Stomach (tissue), 8 donors: ENCODE measurements at regions not wholly inside any gene's neighbourhood (a gene's known extent, or its start where the extent isn't known, plus 50 kb on each side); places are given as distances from the start of the nearest gene placed in this dataset.

ENCODE experiments used
- DNase-seq, 2 donors: peaks; one replicate each; pipeline versions ENCODE4 v3.0.0 to v3.0.0-alpha.2; 2013 to 2019
- H3K27ac ChIP-seq, 5 donors: fragments of 200-600 bp in 4 of 5; sonication (generic) in 4 of 5; one replicate each; pipeline ENCODE4 v1.5.1; 2013 to 2019; ENCODE audit warnings: mild to moderate bottlenecking in 1 of 5, moderate library complexity in 1 of 5
- H3K27me3 ChIP-seq, 3 donors: fragments of 200-600 bp; sonication (generic); one replicate each; pipeline ENCODE4 v1.5.1; 2017 to 2019; ENCODE audit warnings: mixed run types in 1 of 3
- H3K36me3 ChIP-seq, 4 donors: fragments of 200-600 bp; sonication (generic); 1 replicate in 3 of 4; 2 replicates in 1 of 4; pipeline ENCODE4 v1.5.1; 2016 to 2019
- H3K4me1 ChIP-seq, 4 donors: fragments of 200-600 bp; sonication (generic); one replicate each; pipeline ENCODE4 v1.5.1; 2016 to 2019
- H3K4me3 ChIP-seq, 4 donors: fragments of 200-600 bp; sonication (generic) in 3 of 4; one replicate each; pipeline ENCODE4 v1.5.1; 2016 to 2019; ENCODE audit warnings: mild to moderate bottlenecking in 1 of 4
- H3K9me3 ChIP-seq, 4 donors: fragments of 200-600 bp; sonication (generic); one replicate each; pipeline ENCODE4 v1.5.1; 2016 to 2019
- CTCF ChIP-seq, 7 experiments: fragments of 450-650 bp in 4 of 7; fragments of 200-600 bp in 3 of 7; sonication (generic) in 3 of 7; IDR thresholded peaks; one replicate each; pipeline ENCODE4 v1.5.1; 2016 to 2019; ENCODE audit warnings: antibody characterized with exemption in 7 of 7, control low read depth in 2 of 7, mild to moderate bottlenecking in 1 of 7
- EP300 ChIP-seq: sonication (generic); formaldehyde crosslinking; IDR thresholded peaks from one replicate; pipeline ENCODE4 v1.6.1; 2017; ENCODE audit warnings: antibody characterized with exemption
- POLR2A ChIP-seq, 4 donors: fragments of 450-650 bp; IDR thresholded peaks; one replicate each; pipeline ENCODE4 v1.6.1; 2016; ENCODE audit warnings: antibody characterized with exemption in 4 of 4, control low read depth in 2 of 4, mild to moderate bottlenecking in 1 of 4, moderate library complexity in 1 of 4
- POLR2AphosphoS5 ChIP-seq, 3 donors: sonication (generic); formaldehyde crosslinking; IDR thresholded peaks; one replicate each; pipeline ENCODE4 v1.6.1; 2016; ENCODE audit warnings: antibody characterized with exemption in 3 of 3
- WGBS, 5 donors: extraction: QIAGEN DNeasy Blood & Tissue Kit in 3 of 5; methylation state at CpG; one replicate each; pipeline versions ENCODE4 v1.1.5 to v1.1.7; 2013 to 2018; 5-methylcytosine and 5-hydroxymethylcytosine counted together
- intact Hi-C: fragments of 100-400 bp; cut with DNase I; formaldehyde crosslinking; loops from one replicate; pipeline ENCODE4 v1.15.1; 2023; ENCODE audit warnings: low total_unique reads
- donor health status: healthy with polysubstance abuse.
- donor health status: Bipolar disorder and iron deficiency.
- donor health status: healthy.

GRCh38 chrX:45748369-45748774, 547.7 kb upstream of the DIPK2B start:
- Histone ChIP-seq H3K4me3 (no peak overlapping the region), H3K4me1 (peaks cover 0 to 24% (median 9%) of the 10 kb centered on the region in 4 donors), H3K36me3 (peaks cover 0 to 13% (median 6%) of the 10 kb centered on the region in 4 donors), H3K9me3 (no peaks in the 10 kb centered on the region), H3K27me3 (peaks cover 0 to under 1% (median 0%) of the 10 kb centered on the region in 3 donors), H3K27ac (no peak overlapping the region)
- no peak for DNase-seq
- intact Hi-C loops, result no loop called here
- no peak for TF ChIP-seq POLR2AphosphoS5 (IDR thresholded peaks at IDR 0.05)
- TF ChIP-seq POLR2A (IDR thresholded peaks at IDR 0.05), result no peak
- no peak for TF ChIP-seq CTCF (IDR thresholded peaks at IDR 0.05)
- TF ChIP-seq EP300, result no peak
- 70 to 97% (median 88%) methylated on average over 1 of the region's 1 CpG for WGBS, 5 donors

GRCh38 chrX:45747905-45748304, 547.2 kb upstream of the DIPK2B start:
- no peak overlapping the region for H3K4me3 ChIP-seq
- H3K27me3 ChIP-seq, result peaks cover 0 to 3% (median 0%) of the 10 kb centered on the region in 3 donors
- no peak for TF ChIP-seq CTCF (IDR thresholded peaks at IDR 0.05)
- no peak for TF ChIP-seq POLR2AphosphoS5 (IDR thresholded peaks at IDR 0.05)
- no peak for TF ChIP-seq EP300
- TF ChIP-seq POLR2A (IDR thresholded peaks at IDR 0.05), result no peak
- H3K4me1 ChIP-seq, result peaks cover 0 to 21% (median 9%) of the 10 kb centered on the region in 4 donors
- 40 to 54% (median 48%) methylated on average over 4 of the region's 4 CpGs for WGBS, 5 donors
- intact Hi-C loops, result no loop called here
- no peaks in the 10 kb centered on the region for H3K9me3 ChIP-seq
- DNase-seq, result no peak
- H3K27ac ChIP-seq, result no peak overlapping the region
- H3K36me3 ChIP-seq, result peaks cover 0 to 13% (median 6%) of the 10 kb centered on the region in 4 donors

GRCh38 chrX:45745479-45745878, 544.8 kb upstream of the DIPK2B start:
- TF ChIP-seq POLR2AphosphoS5 (IDR thresholded peaks at IDR 0.05) (no peak), POLR2A (IDR thresholded peaks at IDR 0.05) (no peak), CTCF (IDR thresholded peaks at IDR 0.05) (no peak), EP300 (no peak)
- Histone ChIP-seq H3K9me3 (no peaks in the 10 kb centered on the region), H3K36me3 (peaks cover 0 to 13% (median 6%) of the 10 kb centered on the region in 4 donors), H3K4me1 (peaks cover 0 to 17% (median 7%) of the 10 kb centered on the region in 4 donors), H3K27ac (no peak overlapping the region), H3K27me3 (peaks cover 0 to 3% (median 0%) of the 10 kb centered on the region in 3 donors), H3K4me3 (no peak overlapping the region)
- DNase-seq, result no peak
- intact Hi-C loops, result no loop called here

GRCh38 chrX:45743906-45744625, 543.4 kb upstream of the DIPK2B start:
- Histone ChIP-seq H3K36me3 (peaks cover 0 to 13% (median 6%) of the 10 kb centered on the region in 4 donors), H3K4me1 (peaks cover 0 to 12% (median under 1%) of the 10 kb centered on the region in 4 donors), H3K9me3 (no peaks in the 10 kb centered on the region), H3K4me3 (no peak overlapping the region), H3K27ac (no peak overlapping the region), H3K27me3 (peaks cover 0 to 3% (median 0%) of the 10 kb centered on the region in 3 donors)
- 83 to 95% (median 93%) methylated on average over 6 of the region's 6 CpGs for WGBS, 5 donors
- intact Hi-C loops, result no loop called here
- no peak for DNase-seq
- no peak for TF ChIP-seq EP300
- TF ChIP-seq CTCF (IDR thresholded peaks at IDR 0.05), result no peak
- no peak for TF ChIP-seq POLR2AphosphoS5 (IDR thresholded peaks at IDR 0.05)
- TF ChIP-seq POLR2A (IDR thresholded peaks at IDR 0.05), result no peak
